ENCODE measurements at regions not wholly inside any gene's neighbourhood (a gene's known extent, or its start where the extent isn't known, plus 50 kb on each side); places are given as distances from the start of the nearest gene placed in this dataset.

DNA sequence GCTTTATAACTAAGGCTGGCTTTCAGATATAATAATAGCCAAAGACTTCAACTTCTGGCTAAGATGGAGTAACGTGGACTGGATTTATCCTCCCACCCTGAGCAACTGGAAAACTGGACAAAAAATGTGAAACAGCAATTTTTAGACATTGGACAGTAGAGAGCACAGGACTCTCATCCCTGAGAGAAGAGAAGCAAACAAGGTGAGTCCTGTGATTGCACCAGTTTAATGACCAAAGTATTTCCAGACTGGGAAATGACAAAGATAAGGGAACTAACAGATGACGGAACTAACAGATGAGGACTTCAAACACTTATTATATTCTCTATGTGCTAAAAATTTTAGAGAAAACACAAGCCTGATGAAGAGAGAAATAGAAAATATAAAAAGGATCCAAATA lies 175.7 kb upstream of the SLC25A13 start:
- Histone ChIP-seq H2AFZ (ENCODE audit: low read length) (no peak overlapping the region), H4K20me1 (ENCODE audit: control insufficient read depth, insufficient read depth, insufficient read length) (no peaks in the 10 kb centered on the region), H3T11ph (ENCODE audit: low read length) (no peak overlapping the region), H2BK120ac (ENCODE audit: low read depth, low read length, poor library complexity, severe bottlenecking) (no peak overlapping the region), H4K8ac (replicated peaks; ENCODE audit: insufficient read length, low read depth, low read length) (no peak overlapping the region), H2BK20ac (ENCODE audit: low read depth, low read length, poor library complexity, severe bottlenecking) (no peak overlapping the region), H3K4me1 (ENCODE audit: insufficient read depth, low read length) (no peaks in the 10 kb centered on the region), H3K18ac (ENCODE audit: insufficient read length, low read depth, low read length) (no peak overlapping the region), H3K14ac (ENCODE audit: insufficient read depth, low read length) (no peak overlapping the region), H3K79me1 (ENCODE audit: insufficient read depth, low read depth, low read length, poor library complexity, severe bottlenecking) (no peaks in the 10 kb centered on the region), H3K27ac (ENCODE audit: insufficient read length, low read depth, low read length) (no peak overlapping the region), H3K79me2 (ENCODE audit: insufficient read depth, low read length) (no peaks in the 10 kb centered on the region), H3K23me2 (ENCODE audit: insufficient read length, low read depth, low read length, poor library complexity, severe bottlenecking) (no peaks in the 10 kb centered on the region), H2AK5ac (ENCODE audit: insufficient read length, low read length) (no peak overlapping the region), H2BK15ac (ENCODE audit: low read depth, low read length) (no peak overlapping the region), H3K56ac (ENCODE audit: insufficient read length, low read depth, low read length) (no peak overlapping the region), H2BK12ac (ENCODE audit: insufficient read length, low read depth, low read length) (no peak overlapping the region), H4K5ac (ENCODE audit: insufficient read length, low read depth, low read length) (no peak overlapping the region), H3K23ac (ENCODE audit: insufficient read length, low read depth, low read length) (no peak overlapping the region), H3K4ac (ENCODE audit: low read depth, low read length) (no peak overlapping the region), H3K9me3 (ENCODE audit: control insufficient read depth, low read depth, low read length) (no peaks in the 10 kb centered on the region), H3K4me2 (ENCODE audit: insufficient read depth, insufficient read length, low read length) (no peak overlapping the region), H3K9ac (ENCODE audit: extremely low read depth, insufficient read length, low read length) (no peak overlapping the region), H4K91ac (ENCODE audit: insufficient read length, low read depth, low read length) (no peak overlapping the region), H3K27me3 (ENCODE audit: insufficient read depth, low read length) (no peaks in the 10 kb centered on the region), H2BK5ac (ENCODE audit: insufficient read length, low read length) (no peak overlapping the region)
- no peak for DNase-seq
- Mint-ChIP-seq H3K27ac (no peak overlapping the region), H3K27me3 (ENCODE audit: low read depth) (no peaks in the 10 kb centered on the region), H3K4me3 (no peak overlapping the region), H3K9me3 (no peaks in the 10 kb centered on the region), H3K36me3 (ENCODE audit: insufficient read depth in 1 of 3, low read depth in 3 of 3) (no peaks in the 10 kb centered on the region), H3K4me1 (peaks cover 3 to 4% of the 10 kb centered on the region in 2 experiments; a peak in 2 of 4 replicates)
- WGBS (ENCODE audit: extremely low coverage, insufficient read length, low lambda C conversion rate): no CpG with 5 or more reads among the region's 2 CpGs
- TF ChIP-seq, protein P1, sequence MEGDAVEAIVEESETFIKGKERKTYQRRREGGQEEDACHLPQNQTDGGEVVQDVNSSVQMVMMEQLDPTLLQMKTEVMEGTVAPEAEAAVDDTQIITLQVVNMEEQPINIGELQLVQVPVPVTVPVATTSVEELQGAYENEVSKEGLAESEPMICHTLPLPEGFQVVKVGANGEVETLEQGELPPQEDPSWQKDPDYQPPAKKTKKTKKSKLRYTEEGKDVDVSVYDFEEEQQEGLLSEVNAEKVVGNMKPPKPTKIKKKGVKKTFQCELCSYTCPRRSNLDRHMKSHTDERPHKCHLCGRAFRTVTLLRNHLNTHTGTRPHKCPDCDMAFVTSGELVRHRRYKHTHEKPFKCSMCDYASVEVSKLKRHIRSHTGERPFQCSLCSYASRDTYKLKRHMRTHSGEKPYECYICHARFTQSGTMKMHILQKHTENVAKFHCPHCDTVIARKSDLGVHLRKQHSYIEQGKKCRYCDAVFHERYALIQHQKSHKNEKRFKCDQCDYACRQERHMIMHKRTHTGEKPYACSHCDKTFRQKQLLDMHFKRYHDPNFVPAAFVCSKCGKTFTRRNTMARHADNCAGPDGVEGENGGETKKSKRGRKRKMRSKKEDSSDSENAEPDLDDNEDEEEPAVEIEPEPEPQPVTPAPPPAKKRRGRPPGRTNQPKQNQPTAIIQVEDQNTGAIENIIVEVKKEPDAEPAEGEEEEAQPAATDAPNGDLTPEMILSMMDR (conservative IDR thresholded peaks at IDR 0.05): no peak
